ENCODE measurements at regions not wholly inside any gene's neighbourhood (a gene's known extent, or its start where the extent isn't known, plus 50 kb on each side); places are given as distances from the start of the nearest gene placed in this dataset.

GRCh38 chr18:75868031-75868430, 440.5 kb upstream of the SMIM21 start:
- TF ChIP-seq CTCF (IDR thresholded peaks at IDR 0.05; ENCODE audit: insufficient read depth, low read depth, low read length) (no peak), EZH2 (IDR thresholded peaks at IDR 0.05; ENCODE audit: insufficient read depth, low read length) (no peak)

Data from astrocyte (in vitro differentiated cells and primary cell).